ENCODE measurements at regions not wholly inside any gene's neighbourhood (a gene's known extent, or its start where the extent isn't known, plus 50 kb on each side); places are given as distances from the start of the nearest gene placed in this dataset.

DNA sequence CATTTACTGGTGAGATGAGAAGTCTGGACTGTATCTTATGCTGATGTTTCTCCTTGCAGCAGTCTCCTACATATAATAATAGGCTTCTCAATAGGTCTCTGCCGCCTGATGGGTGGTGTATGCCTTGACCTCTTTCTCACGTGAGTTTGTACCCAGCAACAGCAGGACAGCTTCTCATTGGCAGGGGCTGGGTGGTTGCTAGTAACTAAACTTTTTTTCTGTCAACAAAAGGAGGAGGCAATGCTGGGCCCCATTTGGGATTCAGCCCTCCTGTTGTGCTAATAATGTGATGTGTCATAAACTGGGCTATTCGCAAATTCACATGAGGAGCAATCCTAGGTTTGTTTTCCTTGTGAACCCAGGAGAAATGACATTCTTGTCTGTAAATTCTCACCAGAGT, 533.6 kb downstream of the GATA3 start:
- no peak for TF ChIP-seq EZH2 (IDR thresholded peaks at IDR 0.05; ENCODE audit: low read length)
- TF ChIP-seq, protein P1, sequence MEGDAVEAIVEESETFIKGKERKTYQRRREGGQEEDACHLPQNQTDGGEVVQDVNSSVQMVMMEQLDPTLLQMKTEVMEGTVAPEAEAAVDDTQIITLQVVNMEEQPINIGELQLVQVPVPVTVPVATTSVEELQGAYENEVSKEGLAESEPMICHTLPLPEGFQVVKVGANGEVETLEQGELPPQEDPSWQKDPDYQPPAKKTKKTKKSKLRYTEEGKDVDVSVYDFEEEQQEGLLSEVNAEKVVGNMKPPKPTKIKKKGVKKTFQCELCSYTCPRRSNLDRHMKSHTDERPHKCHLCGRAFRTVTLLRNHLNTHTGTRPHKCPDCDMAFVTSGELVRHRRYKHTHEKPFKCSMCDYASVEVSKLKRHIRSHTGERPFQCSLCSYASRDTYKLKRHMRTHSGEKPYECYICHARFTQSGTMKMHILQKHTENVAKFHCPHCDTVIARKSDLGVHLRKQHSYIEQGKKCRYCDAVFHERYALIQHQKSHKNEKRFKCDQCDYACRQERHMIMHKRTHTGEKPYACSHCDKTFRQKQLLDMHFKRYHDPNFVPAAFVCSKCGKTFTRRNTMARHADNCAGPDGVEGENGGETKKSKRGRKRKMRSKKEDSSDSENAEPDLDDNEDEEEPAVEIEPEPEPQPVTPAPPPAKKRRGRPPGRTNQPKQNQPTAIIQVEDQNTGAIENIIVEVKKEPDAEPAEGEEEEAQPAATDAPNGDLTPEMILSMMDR (optimal IDR thresholded peaks at IDR 0.05 in 1 of 3, IDR thresholded peaks at IDR 0.05 in 1 of 3, conservative IDR thresholded peaks at IDR 0.05 in 1 of 3; ENCODE audit: extremely low read depth in 1 of 3, insufficient read depth in 2 of 3, low read length in 3 of 3): no peak
- Histone ChIP-seq H3K27ac (ENCODE audit: control insufficient read depth, insufficient read depth, low read length) (no peak overlapping the region), H3K9ac (ENCODE audit: control insufficient read depth, extremely low read depth, insufficient read depth, low read length) (no peak overlapping the region), H3K9me1 (ENCODE audit: control insufficient read depth, extremely low read depth, insufficient read depth, low read length) (no peaks in the 10 kb centered on the region), H3K4me1 (ENCODE audit: control insufficient read depth, extremely low read depth, insufficient read depth, low read length) (peaks cover 22% of the 10 kb centered on the region), H3K36me3 (ENCODE audit: control insufficient read depth in 2 of 2, extremely low read depth in 1 of 2, insufficient read depth in 2 of 2, low read length in 2 of 2) (no peaks in the 10 kb centered on the region), H3K4me2 (ENCODE audit: control insufficient read depth, extremely low read depth, insufficient read depth, low read depth, low read length) (peak overlapping the region; percentile 57), H3K79me2 (ENCODE audit: control insufficient read depth, insufficient read depth, low read length) (no peaks in the 10 kb centered on the region), H3K27me3 (ENCODE audit: control insufficient read depth, extremely low read depth, insufficient read depth, low read length) (no peaks in the 10 kb centered on the region), H4K20me1 (ENCODE audit: control insufficient read depth, extremely low read depth, insufficient read depth, low read length) (no peaks in the 10 kb centered on the region), H3K4me3 (ENCODE audit: control insufficient read depth in 2 of 3, extremely low read depth in 1 of 3, insufficient read depth in 2 of 3, low read depth in 1 of 3, low read length in 3 of 3) (no peak overlapping the region), H3K9me3 (ENCODE audit: control insufficient read depth, low read depth, low read length) (no peaks in the 10 kb centered on the region), H2AFZ (ENCODE audit: control insufficient read depth, low read length) (peak overlapping the region; percentile 54)
- dilution Hi-C loops (cut with MboI; ENCODE audit: extremely low pct_ligation_motif_present, low sequenced_read_pairs): no loop called here
- DNase-seq (ENCODE audit: low read depth, low spot score) (no peak), FAIRE-seq (peak; percentile 64)

DNA sequence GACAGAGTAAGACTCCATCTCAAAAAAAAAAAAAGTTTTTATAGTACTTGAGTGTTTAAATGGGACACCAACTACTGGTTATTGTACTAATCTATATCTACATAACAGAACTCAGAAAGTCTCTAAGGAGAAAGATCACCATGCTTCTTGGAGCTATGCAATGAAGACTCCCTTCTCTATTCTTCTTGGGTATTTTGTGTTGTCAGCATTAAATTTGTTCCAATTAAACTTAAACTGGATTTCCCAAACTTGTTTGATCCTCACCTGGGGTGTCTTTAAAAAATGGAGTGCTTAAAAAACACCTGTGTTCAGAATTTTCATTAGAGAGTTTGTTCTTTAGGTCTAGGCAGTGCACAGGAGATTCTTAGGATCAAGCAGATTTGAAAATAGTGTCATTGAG, 536.0 kb downstream of the GATA3 start:
- H3K9me1 ChIP-seq (ENCODE audit: control insufficient read depth, extremely low read depth, insufficient read depth, low read length): no peaks in the 10 kb centered on the region
- no peaks in the 10 kb centered on the region for H3K79me2 ChIP-seq (ENCODE audit: control insufficient read depth, insufficient read depth, low read length)
- H3K4me2 ChIP-seq (ENCODE audit: control insufficient read depth, extremely low read depth, insufficient read depth, low read depth, low read length): no peak overlapping the region
- no peak overlapping the region for H3K4me3 ChIP-seq (ENCODE audit: control insufficient read depth in 2 of 3, extremely low read depth in 1 of 3, insufficient read depth in 2 of 3, low read depth in 1 of 3, low read length in 3 of 3)
- no peak overlapping the region for H3K27ac ChIP-seq (ENCODE audit: control insufficient read depth, insufficient read depth, low read length)
- dilution Hi-C loops (cut with MboI; ENCODE audit: extremely low pct_ligation_motif_present, low sequenced_read_pairs): no loop called here
- no peak for TF ChIP-seq EZH2 (IDR thresholded peaks at IDR 0.05; ENCODE audit: low read length)
- TF ChIP-seq, protein P1 (optimal IDR thresholded peaks at IDR 0.05 in 1 of 3, IDR thresholded peaks at IDR 0.05 in 1 of 3, conservative IDR thresholded peaks at IDR 0.05 in 1 of 3; ENCODE audit: extremely low read depth in 1 of 3, insufficient read depth in 2 of 3, low read length in 3 of 3): no peak
- H3K27me3 ChIP-seq (ENCODE audit: control insufficient read depth, extremely low read depth, insufficient read depth, low read length): no peaks in the 10 kb centered on the region
- no peak overlapping the region for H2AFZ ChIP-seq (ENCODE audit: control insufficient read depth, low read length)
- H3K9ac ChIP-seq (ENCODE audit: control insufficient read depth, extremely low read depth, insufficient read depth, low read length): no peak overlapping the region
- no peaks in the 10 kb centered on the region for H3K36me3 ChIP-seq (ENCODE audit: control insufficient read depth in 2 of 2, extremely low read depth in 1 of 2, insufficient read depth in 2 of 2, low read length in 2 of 2)
- peaks cover 36% of the 10 kb centered on the region for H3K4me1 ChIP-seq (ENCODE audit: control insufficient read depth, extremely low read depth, insufficient read depth, low read length)
- no peak for DNase-seq (ENCODE audit: low read depth, low spot score)
- FAIRE-seq: no peak
- no peaks in the 10 kb centered on the region for H4K20me1 ChIP-seq (ENCODE audit: control insufficient read depth, extremely low read depth, insufficient read depth, low read length)
- no peaks in the 10 kb centered on the region for H3K9me3 ChIP-seq (ENCODE audit: control insufficient read depth, low read depth, low read length)
